SJCRH30 (cell line): ENCODE measurements at regions not wholly inside any gene's neighbourhood (a gene's known extent, or its start where the extent isn't known, plus 50 kb on each side); places are given as distances from the start of the nearest gene placed in this dataset.
"Not testable (repeated sequence)": the region's sequence is repeated elsewhere in the genome, so short reads cannot be mapped to it uniquely, and the experiment has no call there.

Experiments used
- DNase-seq, 2 experiments: peaks; one replicate each; pipeline ENCODE4 v3.0.0-alpha.2; 2015 to 2020
- H3K27ac ChIP-seq: fragments of 250-450 bp; sonication (Bioruptor Pico); 2 replicates; pipeline ENCODE4 v1.5.1; 2020; ENCODE audit warnings: mild to moderate bottlenecking, moderate library complexity
- H3K27me3 ChIP-seq: fragments of 250-450 bp; sonication (Bioruptor Pico); 2 replicates; pipeline ENCODE4 v1.5.1; 2020; ENCODE audit warnings: mild to moderate bottlenecking, moderate library complexity
- H3K36me3 ChIP-seq: fragments of 250-450 bp; sonication (Bioruptor Pico); 2 replicates; pipeline ENCODE4 v1.5.1; 2020; ENCODE audit warnings: mild to moderate bottlenecking, moderate library complexity
- H3K4me1 ChIP-seq: fragments of 250-450 bp; sonication (Bioruptor Pico); 2 replicates; pipeline ENCODE4 v1.5.1; 2020; ENCODE audit warnings: mild to moderate bottlenecking, moderate library complexity
- H3K4me3 ChIP-seq: fragments of 250-450 bp; sonication (Bioruptor Pico); 2 replicates; pipeline ENCODE4 v1.5.1; 2020; ENCODE audit warnings: mild to moderate bottlenecking, moderate library complexity
- H3K9me3 ChIP-seq: fragments of 250-450 bp; sonication (Bioruptor Pico); replicated peaks from 2 replicates; pipeline ENCODE4 v1.5.1; 2020; ENCODE audit warnings: mild to moderate bottlenecking, moderate library complexity

DNA sequence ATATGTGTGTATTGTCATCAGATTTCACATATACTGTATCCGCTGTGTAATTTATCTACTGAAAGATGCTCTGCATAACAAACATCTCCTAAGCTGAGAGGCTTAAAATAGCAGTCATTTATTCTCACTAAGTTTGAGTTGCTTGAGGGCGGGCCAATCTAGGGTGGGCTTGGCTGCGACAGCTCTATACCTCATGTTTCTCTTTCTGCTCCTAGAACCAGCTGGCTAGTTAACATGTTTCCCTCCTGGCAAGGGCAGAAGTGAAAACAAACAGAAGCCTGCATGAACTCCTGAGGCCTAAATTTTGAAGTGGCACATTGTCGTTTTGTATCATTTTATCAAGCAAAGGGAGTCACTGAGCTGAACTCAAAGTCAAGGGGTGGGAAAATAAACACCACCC is 585.0 kb upstream of the VRK2 start:
- Histone ChIP-seq H3K27me3 (0 out of 2 replicates have a peak, but pooled peaks cover 5% of the 10 kb centered on the region), H3K27ac (no peak overlapping the region), H3K36me3 (no peaks in the 10 kb centered on the region), H3K4me1 (no peaks in the 10 kb centered on the region), H3K4me3 (no peak overlapping the region), H3K9me3 (no peaks in the 10 kb centered on the region)
- DNase-seq, result no peak

DNA sequence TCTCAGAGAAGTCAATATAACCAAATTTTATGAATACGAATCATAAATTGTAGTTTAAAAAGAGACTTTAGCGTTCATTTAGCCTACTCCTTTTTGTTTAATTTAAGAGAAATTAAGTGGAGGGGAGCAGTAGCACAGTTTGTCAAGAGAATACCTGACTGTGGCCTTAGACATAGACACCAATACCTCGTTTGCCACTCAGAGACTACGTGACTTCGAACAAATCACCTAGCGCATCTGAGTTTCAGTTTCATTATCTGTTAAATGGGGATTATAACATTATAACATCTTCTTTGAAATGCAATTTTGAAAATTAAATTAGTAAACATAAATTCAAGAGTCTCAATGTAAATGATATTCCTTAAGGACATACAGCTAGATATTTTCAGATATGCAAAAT is 581.5 kb upstream of the VRK2 start:
- Histone ChIP-seq H3K4me3 (no peak overlapping the region), H3K9me3 (no peaks in the 10 kb centered on the region), H3K27me3 (0 out of 2 replicates have a peak, but pooled peaks cover 5% of the 10 kb centered on the region), H3K4me1 (no peaks in the 10 kb centered on the region), H3K27ac (no peak overlapping the region), H3K36me3 (no peaks in the 10 kb centered on the region)
- no peak for DNase-seq

DNA sequence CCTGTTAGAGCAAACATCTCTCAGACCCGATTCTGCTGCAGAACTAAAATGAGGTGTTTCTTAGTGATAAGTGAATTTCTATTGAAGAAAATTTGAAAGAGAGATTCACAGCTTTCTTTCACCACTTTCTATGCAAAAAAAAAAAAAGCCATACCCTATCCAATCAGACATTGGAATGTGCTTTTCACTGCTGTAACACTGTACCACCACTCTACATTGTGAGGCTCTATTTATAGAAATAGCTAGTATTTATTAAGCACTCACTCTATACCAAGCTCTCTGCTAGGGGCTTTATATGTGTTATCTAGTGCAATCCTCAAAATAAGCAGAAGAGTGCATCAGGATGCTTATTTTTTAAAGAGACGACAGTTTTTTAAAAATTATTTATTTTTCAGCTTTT is 580.6 kb upstream of the VRK2 start:
- 0 out of 2 replicates have a peak, but pooled peaks cover 5% of the 10 kb centered on the region for H3K27me3 ChIP-seq
- DNase-seq, result no peak
- H3K36me3 ChIP-seq, result no peaks in the 10 kb centered on the region
- no peak overlapping the region for H3K27ac ChIP-seq
- H3K4me1 ChIP-seq, result no peaks in the 10 kb centered on the region
- no peak overlapping the region for H3K4me3 ChIP-seq
- no peaks in the 10 kb centered on the region for H3K9me3 ChIP-seq

DNA sequence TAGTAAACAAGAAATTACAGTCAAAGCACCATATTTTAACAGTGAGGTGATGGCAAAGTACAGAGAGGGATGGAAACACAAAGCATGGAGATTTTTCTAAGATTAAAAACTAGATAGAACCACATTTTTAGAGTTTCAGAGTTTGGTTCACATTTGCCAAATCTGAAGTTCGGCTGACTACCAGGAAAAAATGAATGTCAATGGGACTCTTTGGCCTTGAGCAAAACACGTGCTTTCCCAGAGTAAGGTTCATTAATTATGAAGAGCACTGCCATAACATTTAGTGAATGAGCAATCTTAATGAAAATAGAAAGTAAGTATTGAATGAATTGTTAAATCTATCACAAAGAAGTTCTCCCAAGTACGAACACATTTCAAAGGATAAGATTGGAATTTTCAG is 571.2 kb upstream of the VRK2 start:
- no peaks in the 10 kb centered on the region for H3K27me3 ChIP-seq
- no peak overlapping the region for H3K4me3 ChIP-seq
- H3K27ac ChIP-seq, result no peak overlapping the region
- no peaks in the 10 kb centered on the region for H3K9me3 ChIP-seq
- DNase-seq, result no peak
- H3K36me3 ChIP-seq, result no peaks in the 10 kb centered on the region
- no peaks in the 10 kb centered on the region for H3K4me1 ChIP-seq

DNA sequence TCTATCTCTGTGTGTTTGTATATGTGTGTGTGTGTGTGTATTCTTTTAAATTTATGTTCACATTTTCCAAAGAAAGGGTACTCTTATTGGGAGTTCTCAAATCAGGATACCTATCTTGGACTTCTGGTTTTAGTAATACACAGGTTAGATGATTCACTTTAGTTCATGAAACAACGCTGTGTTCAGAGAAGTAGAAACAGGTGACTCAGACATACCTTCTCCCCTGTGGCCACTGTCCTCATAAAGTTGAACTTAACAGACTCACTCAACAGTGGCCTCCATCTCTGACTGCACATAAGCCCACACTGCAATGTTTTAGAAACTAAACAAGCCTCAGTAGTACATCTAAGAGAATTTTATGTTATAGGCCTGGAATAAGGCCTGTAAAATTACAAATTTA is 566.6 kb upstream of the VRK2 start:
- Histone ChIP-seq H3K4me3 (no peak overlapping the region), H3K9me3 (no peaks in the 10 kb centered on the region)
- no peak for DNase-seq

DNA sequence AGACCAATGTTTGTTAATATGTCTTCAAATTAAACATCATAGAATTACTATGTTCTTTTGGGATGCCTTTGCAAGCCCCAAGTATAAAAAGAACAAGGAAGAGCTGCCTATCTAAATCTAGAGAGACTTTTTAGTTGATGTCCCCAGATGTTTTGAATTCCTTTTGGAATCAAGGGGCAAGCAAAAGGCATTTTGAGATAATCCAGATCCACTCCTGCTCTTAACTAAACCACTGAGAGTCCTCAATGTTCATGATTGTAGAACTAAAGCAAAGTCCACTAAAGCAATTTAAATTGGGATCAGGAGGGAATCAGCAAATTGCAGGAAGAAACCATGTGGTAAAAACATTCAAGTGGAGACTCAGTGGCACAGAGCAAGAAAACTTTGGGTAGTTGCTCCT is 558.5 kb upstream of the VRK2 start:
- no peaks in the 10 kb centered on the region for H3K9me3 ChIP-seq
- no peaks in the 10 kb centered on the region for H3K36me3 ChIP-seq
- H3K4me1 ChIP-seq, result no peaks in the 10 kb centered on the region
- peaks cover 4% of the 10 kb centered on the region; the same call in 1 of the 2 replicates for H3K27me3 ChIP-seq
- no peak for DNase-seq
- no peak overlapping the region for H3K4me3 ChIP-seq
- H3K27ac ChIP-seq, result no peak overlapping the region

More for the DNA sequence above, 566.6 kb upstream of the VRK2 start:
- H3K4me1 ChIP-seq, result no peaks in the 10 kb centered on the region
- no peaks in the 10 kb centered on the region for H3K36me3 ChIP-seq
- no peaks in the 10 kb centered on the region; the same call in 1 of the 2 replicates for H3K27me3 ChIP-seq
- H3K27ac ChIP-seq, result no peak overlapping the region

DNA sequence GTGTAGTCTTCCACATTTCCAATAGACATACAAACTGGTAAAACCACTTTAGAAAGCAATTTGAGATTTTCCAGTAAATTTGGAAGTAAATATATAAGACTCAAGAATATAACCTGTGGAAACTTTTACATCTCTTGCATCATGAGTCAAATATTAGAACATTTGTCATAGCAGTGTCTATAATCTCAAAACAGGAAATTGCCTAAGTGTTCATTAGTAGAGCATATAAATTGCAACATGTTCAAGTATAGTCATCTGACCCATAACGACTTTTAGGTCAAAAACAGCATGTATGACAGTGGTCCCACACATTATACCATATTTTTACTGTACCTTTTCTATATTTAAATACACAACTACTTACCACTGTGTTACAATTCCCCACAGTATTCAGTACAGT is 555.9 kb upstream of the VRK2 start:
- H3K9me3 ChIP-seq, result no peaks in the 10 kb centered on the region
- no peak for DNase-seq
- no peaks in the 10 kb centered on the region for H3K4me1 ChIP-seq
- H3K36me3 ChIP-seq, result no peaks in the 10 kb centered on the region
- no peak overlapping the region for H3K4me3 ChIP-seq
- H3K27me3 ChIP-seq, result peaks cover 4% of the 10 kb centered on the region; the same call in 1 of the 2 replicates
- H3K27ac ChIP-seq, result no peak overlapping the region

DNA sequence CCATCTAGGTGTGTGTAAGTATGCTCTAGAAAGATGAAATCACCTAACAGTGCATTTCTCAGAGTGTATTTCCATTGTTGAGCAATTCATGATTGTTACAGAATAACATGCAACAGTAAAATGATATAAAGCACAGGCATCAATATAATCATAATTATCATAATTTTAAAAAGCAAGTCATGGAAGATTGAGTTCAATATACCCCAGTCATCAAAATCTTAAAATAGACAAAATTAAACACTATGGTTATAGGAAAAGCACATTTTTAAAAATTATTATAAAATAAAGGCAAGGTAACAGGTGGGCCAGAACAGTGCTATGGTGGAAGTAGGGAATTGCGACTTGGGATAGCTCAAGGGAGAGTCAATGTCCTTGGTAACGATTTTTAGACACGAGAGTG is 555.4 kb upstream of the VRK2 start:
- Histone ChIP-seq H3K27ac (no peak overlapping the region), H3K9me3 (no peaks in the 10 kb centered on the region), H3K27me3 (peaks cover 4% of the 10 kb centered on the region; the same call in 1 of the 2 replicates), H3K36me3 (no peaks in the 10 kb centered on the region), H3K4me1 (no peaks in the 10 kb centered on the region), H3K4me3 (no peak overlapping the region)
- DNase-seq, result no peak

DNA sequence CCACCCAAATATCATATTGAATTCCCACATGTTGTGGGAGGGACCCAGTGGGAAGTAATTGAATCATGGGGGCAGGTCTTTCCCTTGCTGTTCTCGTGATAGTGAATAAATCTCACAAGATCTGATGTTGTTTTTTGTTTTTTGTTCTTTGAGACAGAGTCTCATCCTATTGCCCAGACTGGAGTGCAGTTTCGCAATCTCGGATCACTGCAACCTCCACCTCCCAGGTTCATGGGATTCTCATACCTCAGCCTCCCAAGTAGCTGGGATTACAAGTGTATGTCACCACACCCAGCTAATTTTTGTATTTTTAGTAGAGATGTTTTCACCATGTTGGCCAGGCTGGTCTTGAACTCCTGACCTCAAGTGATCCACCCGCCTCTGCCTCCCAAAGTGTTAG is 552.6 kb upstream of the VRK2 start:
- not testable (repeated sequence) for H3K36me3 ChIP-seq, H3K27ac ChIP-seq, H3K9me3 ChIP-seq, H3K4me1 ChIP-seq, H3K27me3 ChIP-seq, DNase-seq, H3K4me3 ChIP-seq

DNA sequence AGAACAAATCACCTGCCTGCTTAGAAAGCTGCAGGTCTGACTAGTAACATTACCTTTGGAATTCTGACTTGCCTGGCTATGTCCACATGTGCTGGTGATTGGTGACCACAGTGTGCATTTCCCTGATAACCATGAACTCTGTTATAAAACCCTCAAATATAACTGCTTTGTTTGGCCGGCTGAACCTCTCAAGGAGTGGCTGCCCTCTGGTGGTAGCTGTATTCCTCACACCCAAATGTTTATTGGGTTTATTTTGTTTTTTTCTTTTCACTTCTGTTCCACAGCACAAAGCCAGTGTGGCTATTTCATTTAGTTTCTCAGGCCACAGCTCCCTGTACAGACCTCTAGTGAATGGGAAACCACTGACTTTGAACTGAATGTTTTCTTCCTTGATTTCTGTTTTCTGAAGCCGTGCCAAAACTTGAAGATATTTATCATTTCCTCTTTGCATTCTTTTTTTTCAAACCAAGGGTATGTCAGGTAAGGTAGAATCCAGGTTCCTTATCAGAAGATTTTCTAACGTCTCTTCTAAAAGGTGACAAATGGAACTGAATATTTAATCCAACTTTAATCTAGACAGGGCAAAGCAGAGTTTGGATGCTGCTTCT is 549.0 kb upstream of the VRK2 start:
- H3K4me1 ChIP-seq, result no peaks in the 10 kb centered on the region
- no peaks in the 10 kb centered on the region for H3K9me3 ChIP-seq
- peak; percentile 33 to 70 for DNase-seq
- H3K27ac ChIP-seq, result no peak overlapping the region
- no peaks in the 10 kb centered on the region for H3K27me3 ChIP-seq
- H3K4me3 ChIP-seq, result no peak overlapping the region
- H3K36me3 ChIP-seq, result no peaks in the 10 kb centered on the region

DNA sequence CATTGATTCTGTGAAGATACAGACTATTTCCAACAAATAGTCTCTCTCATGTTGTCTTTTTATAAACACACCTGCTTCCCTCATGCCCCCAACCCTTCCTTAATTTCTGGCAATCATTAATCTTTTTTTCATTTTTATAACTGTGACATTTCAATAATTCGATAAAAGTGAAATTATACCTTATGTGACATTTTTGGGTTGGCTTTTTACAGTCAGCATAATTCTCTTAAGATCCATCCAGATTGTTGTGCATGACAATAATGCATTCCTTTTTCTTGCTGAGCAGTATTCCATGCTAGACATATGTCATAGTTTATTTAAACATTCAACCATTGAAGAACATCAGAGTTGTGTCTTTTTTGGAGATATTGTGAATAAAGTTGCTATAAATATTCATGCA is 541.8 kb upstream of the VRK2 start:
- no peak for DNase-seq
- Histone ChIP-seq H3K9me3 (no peaks in the 10 kb centered on the region), H3K27ac (no peak overlapping the region), H3K4me3 (no peak overlapping the region), H3K4me1 (no peaks in the 10 kb centered on the region), H3K27me3 (no peaks in the 10 kb centered on the region), H3K36me3 (no peaks in the 10 kb centered on the region)

DNA sequence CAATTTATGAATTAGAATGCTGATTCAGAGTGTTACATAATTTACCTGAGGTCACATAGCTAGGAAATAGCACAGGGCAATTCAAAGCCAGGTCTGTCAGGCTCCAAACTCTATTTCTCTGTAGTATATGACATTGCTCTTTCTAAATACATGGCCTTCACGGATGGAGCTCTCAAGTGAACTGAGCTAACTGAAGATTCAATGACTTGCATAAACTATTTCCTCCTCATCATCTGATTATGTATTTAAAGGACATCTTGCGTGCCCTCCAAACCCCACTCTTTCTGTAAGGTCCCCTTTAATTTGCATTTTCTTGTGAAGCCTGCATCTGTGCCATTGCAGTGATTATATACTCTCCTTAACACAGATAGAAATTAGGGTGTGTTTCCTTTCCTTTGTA is 537.4 kb upstream of the VRK2 start:
- Histone ChIP-seq H3K4me3 (no peak overlapping the region), H3K9me3 (no peaks in the 10 kb centered on the region), H3K4me1 (no peaks in the 10 kb centered on the region), H3K27me3 (no peaks in the 10 kb centered on the region), H3K27ac (no peak overlapping the region), H3K36me3 (no peaks in the 10 kb centered on the region)
- DNase-seq, result no peak

DNA sequence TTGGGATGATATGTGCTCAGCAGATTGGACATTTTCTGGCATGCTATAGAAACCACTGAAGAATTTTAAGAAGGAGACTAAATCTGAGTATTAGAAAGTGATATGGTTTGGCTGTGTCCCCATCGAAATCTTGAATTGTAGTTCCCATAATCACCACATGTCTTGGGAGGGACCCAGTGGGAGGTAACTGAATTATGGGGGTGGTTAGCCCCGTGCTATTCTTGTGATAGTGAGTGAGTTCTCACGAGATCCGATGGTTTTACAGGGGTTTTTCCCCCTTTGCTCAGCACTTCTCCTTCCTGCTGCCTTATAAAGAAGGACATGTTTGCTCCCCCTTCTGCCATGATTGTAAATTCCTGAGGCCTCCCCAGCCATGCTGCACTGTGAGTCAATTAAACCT is 535.9 kb upstream of the VRK2 start:
- Histone ChIP-seq H3K36me3 (no peaks in the 10 kb centered on the region), H3K9me3 (no peaks in the 10 kb centered on the region), H3K4me1 (no peaks in the 10 kb centered on the region), H3K27me3 (no peaks in the 10 kb centered on the region), H3K4me3 (no peak overlapping the region), H3K27ac (no peak overlapping the region)
- DNase-seq, result peak in 1 of 2 experiments; percentile 5

DNA sequence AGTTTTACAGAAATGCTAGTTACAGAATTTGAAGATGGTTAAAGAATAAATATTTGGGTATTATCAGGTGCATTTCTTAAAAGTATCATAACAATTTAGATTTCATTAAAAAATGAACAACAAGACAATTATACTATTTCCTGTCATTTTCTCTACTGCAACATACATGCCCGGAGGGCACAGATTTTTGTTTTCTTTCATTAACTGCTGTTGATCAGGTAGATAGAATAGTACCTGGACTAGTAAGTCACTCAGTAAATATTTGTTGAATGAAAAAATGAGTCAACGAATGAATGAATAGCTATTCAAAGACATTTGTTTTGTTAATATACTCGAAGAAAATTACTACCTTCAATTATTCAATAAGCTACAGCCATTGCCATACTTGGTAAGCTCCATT is 531.2 kb upstream of the VRK2 start:
- Histone ChIP-seq H3K4me3 (no peak overlapping the region), H3K36me3 (no peaks in the 10 kb centered on the region), H3K4me1 (no peaks in the 10 kb centered on the region), H3K27me3 (no peaks in the 10 kb centered on the region), H3K9me3 (no peaks in the 10 kb centered on the region), H3K27ac (no peak overlapping the region)
- no peak for DNase-seq

DNA sequence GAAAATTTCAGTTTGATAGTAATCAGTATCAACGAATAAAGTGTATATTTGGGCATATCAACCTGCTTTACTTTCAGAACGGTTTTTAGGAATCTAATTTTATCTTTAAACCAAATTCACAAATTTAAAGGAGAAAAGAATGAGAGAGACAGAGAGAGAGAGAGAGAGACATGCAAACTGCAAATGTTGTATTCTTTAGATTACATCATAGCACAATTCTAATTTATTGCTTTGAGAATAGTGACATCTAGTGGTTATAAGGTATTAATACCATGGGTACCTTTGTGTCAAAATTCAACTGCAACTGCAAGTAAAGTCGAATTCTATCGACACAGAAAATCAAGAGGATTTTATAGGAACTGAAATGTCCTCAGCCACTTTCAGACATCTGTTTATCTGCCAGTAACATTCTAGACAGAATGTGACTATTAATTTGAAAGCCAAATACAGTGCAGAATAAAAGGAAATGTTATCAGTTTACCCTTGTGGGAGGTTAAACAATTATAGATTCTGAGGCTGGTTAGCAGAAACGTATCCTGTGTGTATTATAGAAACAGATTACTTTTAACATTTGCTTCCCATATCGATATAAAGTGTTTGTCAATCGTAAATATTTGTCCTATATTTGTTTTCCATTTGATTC is 529.8 kb upstream of the VRK2 start:
- Histone ChIP-seq H3K4me3 (no peak overlapping the region), H3K27ac (no peak overlapping the region), H3K36me3 (no peaks in the 10 kb centered on the region), H3K9me3 (no peaks in the 10 kb centered on the region), H3K4me1 (no peaks in the 10 kb centered on the region), H3K27me3 (no peaks in the 10 kb centered on the region)
- peak in 1 of 2 experiments; percentile 58 for DNase-seq

DNA sequence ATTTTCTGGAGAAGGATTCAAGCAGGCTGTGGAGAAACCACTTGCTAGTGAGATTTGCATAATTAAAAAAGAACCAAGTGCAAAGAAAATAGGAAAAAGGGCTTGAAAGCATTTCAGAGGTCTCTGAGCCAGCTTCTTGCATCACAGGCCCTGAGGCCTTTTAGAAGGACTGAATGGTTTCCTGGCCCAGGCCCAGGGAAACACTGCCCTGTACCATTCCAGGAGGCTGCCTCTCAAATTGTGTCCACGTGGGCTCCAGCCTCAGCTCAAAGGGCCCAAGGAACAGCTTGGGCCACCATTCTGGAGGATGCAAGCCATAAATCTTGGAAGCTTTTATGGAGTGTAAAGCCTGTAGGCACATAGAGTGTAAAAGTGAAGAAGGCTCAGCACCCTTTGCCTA is 523.3 kb upstream of the VRK2 start:
- no peaks in the 10 kb centered on the region for H3K27me3 ChIP-seq
- H3K27ac ChIP-seq, result no peak overlapping the region
- H3K4me1 ChIP-seq, result no peaks in the 10 kb centered on the region
- H3K36me3 ChIP-seq, result no peaks in the 10 kb centered on the region
- H3K4me3 ChIP-seq, result no peak overlapping the region
- no peaks in the 10 kb centered on the region for H3K9me3 ChIP-seq
- no peak for DNase-seq
